K562 (cell line): ENCODE measurements at regions not wholly inside any gene's neighbourhood (a gene's known extent, or its start where the extent isn't known, plus 50 kb on each side); places are given as distances from the start of the nearest gene placed in this dataset.

ENCODE experiments used
- ATAC-seq: fragments of 200-7000 bp; cut with Tn5 transposase; 3 replicates; pipeline ENCODE4 v1.9.1; 2020; ENCODE audit warnings: moderate library complexity
- BruUV-seq: library from RNA; stranded (reverse); fragments of 400-500 nt; replicated peaks from 2 replicates; lab custom pipeline; 2021; lab: Mats Ljungman, UMichigan
- CTCF ChIA-PET: fragments of 300-600 bp; formaldehyde crosslinking; extraction: SDS; loops from one replicate; lab custom pipeline; 2021; ENCODE audit warnings: low intra/inter-chr PET ratio; lab: Yijun Ruan, JAX
- POLR2A ChIA-PET: fragments of 300-600, 350-650 bp; sonication (Branson Sonifier 250); formaldehyde crosslinking; extraction: SDS; loops from one replicate; lab custom pipeline; 2021; ENCODE audit warnings: antibody characterized with exemption, inconsistent platforms; lab: Yijun Ruan, JAX
- DNase-seq, 4 experiments: peaks; one replicate each; pipeline versions ENCODE4 v3.0.0 to v3.0.0-alpha.2; 2011 to 2018; ENCODE audit warnings: low spot score in 3 of 4, mixed read lengths in 3 of 4; ENCODE audit errors: extremely low read depth in 1 of 4
- FAIRE-seq: peaks from 2 replicates; lab custom pipeline; 2011; peaks lifted over from hg19 to GRCh38; lab: Jason Lieb, UNC
- H2AFZ ChIP-seq: 2 replicates; pipeline ENCODE4 v1.6.0; 2011; ENCODE audit warnings: low read depth, low read length, control low read depth, inconsistent platforms
- H3K27ac ChIP-seq: fragments of 200-600 bp; 3 replicates; pipeline ENCODE4 v1.8.0; 2011; ENCODE audit warnings: low read depth, mild to moderate bottlenecking, control low read depth, inconsistent platforms, low read length, moderate library complexity, mixed read lengths; ENCODE audit errors: extremely low read depth
- H3K27me3 ChIP-seq, 2 experiments: fragments of 300-600 bp in 1 of 2; 2 replicates in 1 of 2; 3 replicates in 1 of 2; pipeline versions ENCODE4 v1.6.0 to v1.8.0; 2011; ENCODE audit warnings: inconsistent platforms in 2 of 2, low read length in 2 of 2, mild to moderate bottlenecking in 1 of 2, mixed read lengths in 1 of 2, moderate library complexity in 1 of 2; ENCODE audit not compliant: control insufficient read depth in 2 of 2, insufficient read depth in 2 of 2
- H3K36me3 ChIP-seq: fragments of 300-600 bp; 3 replicates; pipeline ENCODE4 v1.8.0; 2011; ENCODE audit warnings: mild to moderate bottlenecking, low read length, inconsistent platforms; ENCODE audit not compliant: control insufficient read depth, insufficient read depth
- H3K4me1 ChIP-seq, 2 experiments: fragments of 200-600 bp in 1 of 2; replicated peaks in 1 of 2; 2 replicates in 1 of 2; 3 replicates in 1 of 2; pipeline versions ENCODE4 v1.5.1 to v1.8.0; 2011; ENCODE audit warnings: inconsistent platforms in 2 of 2, low read length in 2 of 2, mild to moderate bottlenecking in 1 of 2, mixed read lengths in 1 of 2, moderate library complexity in 1 of 2; ENCODE audit not compliant: control insufficient read depth in 2 of 2, insufficient read depth in 2 of 2
- H3K4me2 ChIP-seq: 2 replicates; pipeline ENCODE4 v1.6.1; 2011; ENCODE audit warnings: low read length, control low read depth, inconsistent platforms, mixed read lengths; ENCODE audit not compliant: insufficient read depth
- H3K4me3 ChIP-seq: fragments of 200-600 bp; sonication (generic), shearing (Covaris generic); 2 replicates; pipeline ENCODE4 v1.5.1; 2016; ENCODE audit warnings: control low read depth, inconsistent platforms
- H3K79me2 ChIP-seq: fragments of 200-600 bp; 3 replicates; pipeline ENCODE4 v1.8.0; 2011; ENCODE audit warnings: low read length, inconsistent platforms; ENCODE audit not compliant: control insufficient read depth, insufficient read depth
- H3K9ac ChIP-seq, 2 experiments: 2 replicates each; pipeline versions ENCODE4 v1.6.0 to v1.6.1; 2011; ENCODE audit warnings: low read depth in 2 of 2, low read length in 2 of 2, control low read depth in 1 of 2, inconsistent platforms in 1 of 2, mild to moderate bottlenecking in 1 of 2, mixed read lengths in 1 of 2; ENCODE audit not compliant: insufficient read depth in 1 of 2
- H3K9me1 ChIP-seq: one replicate; pipeline ENCODE4 v1.6.0; 2011; ENCODE audit warnings: inconsistent platforms, mild to moderate bottlenecking, low read length, moderate library complexity; ENCODE audit not compliant: control insufficient read depth, insufficient read depth
- H3K9me3 ChIP-seq: replicated peaks from 2 replicates; pipeline ENCODE4 v1.5.1; 2011; ENCODE audit warnings: low read depth, low read length, inconsistent platforms; ENCODE audit not compliant: control insufficient read depth, insufficient read depth
- H4K20me1 ChIP-seq: replicated peaks from 2 replicates; pipeline ENCODE4 v1.6.1; 2011; ENCODE audit warnings: low read length, inconsistent platforms, mixed read lengths; ENCODE audit not compliant: control insufficient read depth, insufficient read depth
- NELFE ChIP-seq: IDR thresholded peaks from 2 replicates; pipeline ENCODE4 v1.6.1; 2011; ENCODE audit warnings: mild to moderate bottlenecking; ENCODE audit not compliant: insufficient read depth, insufficient read length
- RCOR1 ChIP-seq, 2 experiments: IDR thresholded peaks; 2 replicates each; pipeline ENCODE4 v1.6.1; 2012; ENCODE audit warnings: low read depth in 2 of 2, low read length in 2 of 2, borderline replicate concordance in 1 of 2, improper control_type of control experiment in 1 of 2
- TCF7L2 ChIP-seq: fragments of 150-350 bp; IDR thresholded peaks from 2 replicates; pipeline ENCODE4 v1.6.1; 2016; ENCODE audit warnings: low read depth, mild to moderate bottlenecking, low read length, moderate library complexity
- ZNF445 ChIP-seq: fragments of 250-450 bp; sonication (Bioruptor Pico); IDR thresholded peaks from 2 replicates; pipeline ENCODE4 v1.4.0; 2020; ENCODE audit warnings: low read depth, mild to moderate bottlenecking, moderate library complexity
- WGBS: fragments of 100-300 bp; shearing (Covaris generic); methylation state at CpG from one replicate; pipeline ENCODE4 v1.1.6; 2016; ENCODE audit warnings: low coverage, mixed read lengths; ENCODE audit not compliant: insufficient coverage; ENCODE audit errors: missing lambda C conversion rate; 5-methylcytosine and 5-hydroxymethylcytosine counted together
- in situ Hi-C: fragments of 300-500 bp; cut with MboI; formaldehyde crosslinking; loops from 4 replicates; pipeline ENCODE4 v1.15.0; 2018; ENCODE audit warnings: inconsistent platforms, mixed read lengths
- intact Hi-C: fragments of 100-400 bp; cut with micrococcal nuclease; formaldehyde crosslinking; loops from 2 replicates; pipeline ENCODE4 v1.14.2; 2022
- TF ChIP-seq, protein P1 (sequence below): sonication (generic); formaldehyde crosslinking; IDR thresholded peaks from 2 replicates; pipeline ENCODE4 v1.8.1; 2022; ENCODE audit warnings: missing genetic modification reagents
- TF ChIP-seq, protein P2 (sequence below): sonication (generic); formaldehyde crosslinking; IDR thresholded peaks from 2 replicates; pipeline ENCODE4 v1.8.0; 2023; ENCODE audit warnings: mild to moderate bottlenecking, missing genetic modification reagents

DNA sequence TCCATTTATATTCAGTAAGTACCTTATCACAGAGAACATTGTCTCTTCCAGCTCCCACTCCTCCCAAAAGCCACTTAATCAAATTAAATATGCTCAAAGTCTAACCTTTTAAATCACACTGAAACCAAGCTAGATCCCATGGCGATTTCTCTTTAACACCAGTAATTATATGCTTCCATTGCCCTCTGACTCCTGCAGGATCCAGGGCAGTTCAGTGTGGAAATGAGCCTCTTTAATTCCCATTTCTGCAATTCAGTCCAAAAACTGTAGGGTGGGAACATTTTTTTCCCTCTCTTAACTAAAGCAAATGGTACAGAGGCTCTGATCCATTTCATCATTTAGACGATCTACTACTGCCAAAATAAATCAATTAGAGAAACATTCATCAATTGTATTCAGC lies 872.3 kb upstream of the PHF14 start (continued):
- TF ChIP-seq NELFE (no peak), RCOR1 (IDR thresholded peaks at IDR 0.05; ENCODE audit: borderline replicate concordance in 1 of 2, low read depth in 2 of 2, low read length in 2 of 2) (no peak)
- TF ChIP-seq, protein P1, sequence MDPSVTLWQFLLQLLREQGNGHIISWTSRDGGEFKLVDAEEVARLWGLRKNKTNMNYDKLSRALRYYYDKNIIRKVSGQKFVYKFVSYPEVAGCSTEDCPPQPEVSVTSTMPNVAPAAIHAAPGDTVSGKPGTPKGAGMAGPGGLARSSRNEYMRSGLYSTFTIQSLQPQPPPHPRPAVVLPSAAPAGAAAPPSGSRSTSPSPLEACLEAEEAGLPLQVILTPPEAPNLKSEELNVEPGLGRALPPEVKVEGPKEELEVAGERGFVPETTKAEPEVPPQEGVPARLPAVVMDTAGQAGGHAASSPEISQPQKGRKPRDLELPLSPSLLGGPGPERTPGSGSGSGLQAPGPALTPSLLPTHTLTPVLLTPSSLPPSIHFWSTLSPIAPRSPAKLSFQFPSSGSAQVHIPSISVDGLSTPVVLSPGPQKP = no peak
- TF ChIP-seq, protein P2, sequence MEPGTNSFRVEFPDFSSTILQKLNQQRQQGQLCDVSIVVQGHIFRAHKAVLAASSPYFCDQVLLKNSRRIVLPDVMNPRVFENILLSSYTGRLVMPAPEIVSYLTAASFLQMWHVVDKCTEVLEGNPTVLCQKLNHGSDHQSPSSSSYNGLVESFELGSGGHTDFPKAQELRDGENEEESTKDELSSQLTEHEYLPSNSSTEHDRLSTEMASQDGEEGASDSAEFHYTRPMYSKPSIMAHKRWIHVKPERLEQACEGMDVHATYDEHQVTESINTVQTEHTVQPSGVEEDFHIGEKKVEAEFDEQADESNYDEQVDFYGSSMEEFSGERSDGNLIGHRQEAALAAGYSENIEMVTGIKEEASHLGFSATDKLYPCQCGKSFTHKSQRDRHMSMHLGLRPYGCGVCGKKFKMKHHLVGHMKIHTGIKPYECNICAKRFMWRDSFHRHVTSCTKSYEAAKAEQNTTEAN (CRISPR knock-in tag) = no peak

DNA sequence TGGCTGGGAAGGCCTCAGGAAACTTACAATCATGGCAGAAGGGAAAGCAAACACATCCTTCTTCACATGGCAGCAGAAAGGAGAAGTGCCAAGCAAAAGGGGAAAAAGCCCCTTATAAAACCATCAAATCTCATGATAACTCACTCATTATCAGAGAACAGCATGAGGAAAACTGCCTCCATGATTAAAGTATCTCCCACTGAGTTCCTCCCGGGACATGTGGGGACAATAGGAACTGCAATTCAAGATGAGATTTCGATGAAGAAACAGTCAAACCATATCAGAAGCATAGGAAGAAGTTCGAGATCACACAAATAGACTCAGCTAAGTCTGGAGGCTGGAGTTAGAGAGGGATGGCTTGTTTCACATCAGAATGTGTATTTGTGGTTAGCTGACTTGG lies 869.4 kb upstream of the PHF14 start:
- WGBS = 3% methylated on average over 3 of the region's 3 CpGs
- BruUV-seq = no TSS peak
- ATAC-seq = no peak

More for the DNA sequence above, 869.4 kb upstream of the PHF14 start:
- in situ Hi-C loops (no loop called here), intact Hi-C loops (no loop called here)
- Histone ChIP-seq H3K9ac (no peak overlapping the region), H3K27ac (no peak overlapping the region), H3K9me1 (no peaks in the 10 kb centered on the region), H3K9me3 (no peaks in the 10 kb centered on the region), H3K4me1 (no peaks in the 10 kb centered on the region), H3K36me3 (no peaks in the 10 kb centered on the region), H3K27me3 (no peaks in the 10 kb centered on the region), H2AFZ (no peak overlapping the region), H3K4me2 (no peak overlapping the region), H3K79me2 (no peaks in the 10 kb centered on the region), H3K4me3 (no peak overlapping the region), H4K20me1 (no peaks in the 10 kb centered on the region)
- TF ChIP-seq TCF7L2 = no peak
- TF ChIP-seq ZNF445 (CRISPR knock-in tag) = no peak
- POLR2A ChIA-PET = no interaction called here
- FAIRE-seq = no peak
- CTCF ChIA-PET = no interaction called here
- DNase-seq = no peak
